SKM-1 (cell line): ENCODE measurements at regions not wholly inside any gene's neighbourhood (a gene's known extent, or its start where the extent isn't known, plus 50 kb on each side); places are given as distances from the start of the nearest gene placed in this dataset.

Experiments
- DNase-seq: peaks from one replicate; lab custom pipeline; 2025; ENCODE audit not compliant: unreplicated experiment; lab: John Stamatoyannopoulos, UW

DNA sequence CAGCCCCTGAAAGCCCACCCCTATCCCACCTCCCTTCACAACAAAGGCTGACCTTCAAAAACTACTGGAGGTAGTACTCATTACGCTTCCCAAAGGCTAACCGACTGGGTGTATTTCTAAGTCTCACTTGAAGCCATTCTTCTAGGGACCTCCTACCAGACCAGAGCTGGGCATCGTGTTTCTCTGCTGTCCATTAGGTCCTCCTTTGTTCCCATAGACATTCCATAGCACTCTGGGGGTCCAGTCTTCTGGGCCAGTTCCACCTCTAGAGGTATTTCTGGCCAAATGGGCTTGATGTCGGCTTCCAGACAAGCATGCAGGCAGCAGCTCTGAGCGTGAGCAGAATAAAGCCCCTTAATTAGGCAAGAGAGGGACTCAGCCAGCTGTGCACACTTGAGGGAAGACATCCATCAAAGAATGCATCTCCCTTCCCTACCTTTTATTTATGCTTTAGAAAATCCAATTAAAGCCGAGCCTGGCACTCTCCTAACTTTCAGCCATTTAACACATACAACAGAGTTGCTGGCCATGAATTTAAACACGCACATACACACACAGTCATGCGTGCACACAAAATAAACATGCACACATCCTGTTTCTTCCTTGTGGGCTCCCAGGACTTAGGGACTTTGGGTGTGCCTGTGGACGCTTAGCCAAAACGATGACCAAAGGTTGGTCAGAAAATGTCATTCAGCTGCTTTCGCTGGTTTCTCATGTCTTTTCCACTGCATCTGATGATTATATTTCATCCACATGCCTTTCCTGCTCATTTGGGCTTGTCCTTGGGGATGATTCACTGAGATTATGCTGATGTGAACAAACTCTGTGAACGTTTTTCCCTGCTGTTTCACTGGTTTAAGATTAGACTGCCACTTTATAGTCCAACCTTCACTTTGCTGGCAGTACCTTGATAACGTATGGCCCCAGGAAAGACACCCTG, 362.0 kb upstream of the NFE2L3 start:
- no peak for DNase-seq

DNA sequence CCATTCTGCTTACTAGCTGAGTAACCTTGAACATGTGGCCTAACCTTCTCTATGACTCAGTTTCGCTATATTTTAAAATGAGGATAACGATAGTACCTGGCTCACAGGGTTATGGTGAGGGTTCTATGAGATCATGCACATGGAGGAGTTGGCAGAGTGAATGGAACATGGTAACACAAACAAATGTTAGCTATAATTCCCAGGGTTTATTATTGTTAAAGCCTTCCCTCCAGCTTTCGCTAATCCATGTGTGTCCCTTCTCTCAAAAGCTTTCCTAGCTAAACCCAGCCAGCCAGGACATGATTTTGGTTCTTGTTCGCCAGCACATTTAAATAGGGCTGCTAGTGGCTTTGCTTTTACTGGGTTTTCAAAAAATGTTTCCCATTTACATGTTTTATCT, 361.0 kb upstream of the NFE2L3 start:
- DNase-seq: no peak

GRCh38 chr7:25792586-25792985, 359.4 kb upstream of the NFE2L3 start:
- no peak for DNase-seq

- no peak for DNase-seq
Measured at GRCh38 chr7:25795824-25796235, 356.2 kb upstream of the NFE2L3 start.

DNA sequence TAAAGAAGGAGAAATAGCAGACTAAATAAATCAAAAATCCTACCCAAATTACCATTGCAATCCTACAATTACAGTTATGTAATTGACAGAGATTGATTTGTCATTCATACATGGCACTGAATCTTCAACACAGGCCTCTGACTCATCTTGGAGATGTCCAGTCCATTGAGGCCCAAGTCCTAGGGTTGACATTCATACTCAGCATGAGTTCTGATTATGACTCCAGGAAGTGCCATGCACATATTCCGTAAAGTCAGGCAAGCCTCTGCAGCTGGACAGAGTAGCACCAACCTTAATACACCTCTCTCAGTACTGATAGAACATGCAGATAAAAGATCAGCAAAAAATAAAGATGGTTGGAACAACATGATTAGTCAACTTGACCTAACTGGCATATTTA, 353.7 kb upstream of the NFE2L3 start:
- no peak for DNase-seq

DNA sequence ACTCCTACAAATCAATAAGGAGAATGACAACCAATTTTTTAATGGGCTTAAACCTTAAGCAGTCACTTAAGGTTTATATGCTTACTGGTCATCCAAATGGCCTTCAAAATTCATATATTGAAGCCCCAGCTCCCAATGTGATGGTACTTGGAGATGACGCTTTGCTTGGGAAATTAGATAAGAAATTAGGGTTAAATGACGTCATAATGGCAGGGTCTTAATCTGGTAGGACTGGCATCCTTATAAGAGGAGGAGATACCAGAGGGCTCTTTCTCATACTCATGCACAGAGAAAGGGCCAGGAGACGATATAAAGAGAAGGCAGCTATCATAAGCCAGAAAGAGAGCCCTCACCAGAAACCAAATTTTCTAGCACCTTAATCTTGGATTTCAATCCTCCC, 350.8 kb upstream of the NFE2L3 start:
- no peak for DNase-seq

- no peak for DNase-seq
Measured at GRCh38 chr7:25802057-25802456, 349.9 kb upstream of the NFE2L3 start.

- no peak for DNase-seq
Measured at GRCh38 chr7:25802473-25802872, 349.5 kb upstream of the NFE2L3 start.

GRCh38 chr7:25803117-25803887, 348.7 kb upstream of the NFE2L3 start:
- DNase-seq: no peak

- no peak for DNase-seq
Measured at GRCh38 chr7:25804154-25804553, 347.8 kb upstream of the NFE2L3 start.

DNA sequence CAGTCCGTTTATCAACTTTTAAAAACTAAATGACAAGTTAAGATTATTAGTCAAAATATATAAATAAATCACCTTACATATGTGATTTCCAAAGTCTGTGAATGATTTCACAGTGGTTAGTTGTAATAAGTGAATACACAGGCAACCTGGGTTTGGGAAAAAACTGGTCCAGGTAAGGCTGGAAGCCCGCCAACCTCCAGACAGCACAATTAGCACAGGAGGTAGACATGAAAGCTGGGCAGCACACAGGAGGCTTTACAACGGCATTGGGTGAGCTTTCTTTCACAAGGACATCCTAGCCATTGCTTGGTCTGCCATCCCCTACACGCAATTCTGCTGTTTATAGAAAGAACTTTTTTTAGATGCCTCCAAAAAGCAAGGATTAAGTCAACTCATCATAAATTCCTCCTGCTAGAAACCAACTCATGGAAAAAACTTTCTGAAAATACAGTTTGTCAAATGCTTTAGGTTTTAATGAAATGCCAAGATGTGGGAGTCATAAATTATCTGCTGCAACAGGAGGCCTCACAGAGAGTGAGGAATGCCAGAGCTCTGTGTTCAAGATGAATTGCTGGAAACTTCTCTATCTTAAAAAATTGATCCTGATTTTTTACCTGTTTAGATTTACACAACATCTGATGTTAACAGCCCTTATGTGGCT, 346.8 kb upstream of the NFE2L3 start:
- no peak for DNase-seq

GRCh38 chr7:25807086-25807611, 344.8 kb upstream of the NFE2L3 start:
- no peak for DNase-seq

- DNase-seq: no peak
Measured at GRCh38 chr7:25809441-25809840, 342.6 kb upstream of the NFE2L3 start.

GRCh38 chr7:25812086-25812850, 339.7 kb upstream of the NFE2L3 start:
- no peak for DNase-seq

- DNase-seq: no peak
Measured at GRCh38 chr7:25813381-25813780, 338.6 kb upstream of the NFE2L3 start.

DNA sequence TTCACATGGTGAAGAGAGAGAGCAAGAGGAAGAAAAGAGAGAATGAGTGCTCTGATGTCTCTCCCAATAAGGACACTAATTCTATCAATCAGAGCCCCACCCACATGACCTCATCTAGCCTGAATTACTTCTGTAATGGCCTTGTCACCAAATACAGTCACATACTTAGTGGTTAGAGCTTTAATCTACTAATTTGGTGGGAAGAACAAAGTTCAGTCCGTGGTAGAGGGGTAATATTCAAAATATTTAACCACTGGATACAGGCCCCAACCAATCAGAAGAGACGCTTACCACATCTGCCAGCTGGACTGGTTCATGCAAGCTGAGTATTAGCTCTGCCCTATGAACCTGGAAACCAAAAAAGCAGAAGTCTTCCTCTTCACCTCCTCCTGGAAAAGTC, 336.3 kb upstream of the NFE2L3 start:
- no peak for DNase-seq

DNA sequence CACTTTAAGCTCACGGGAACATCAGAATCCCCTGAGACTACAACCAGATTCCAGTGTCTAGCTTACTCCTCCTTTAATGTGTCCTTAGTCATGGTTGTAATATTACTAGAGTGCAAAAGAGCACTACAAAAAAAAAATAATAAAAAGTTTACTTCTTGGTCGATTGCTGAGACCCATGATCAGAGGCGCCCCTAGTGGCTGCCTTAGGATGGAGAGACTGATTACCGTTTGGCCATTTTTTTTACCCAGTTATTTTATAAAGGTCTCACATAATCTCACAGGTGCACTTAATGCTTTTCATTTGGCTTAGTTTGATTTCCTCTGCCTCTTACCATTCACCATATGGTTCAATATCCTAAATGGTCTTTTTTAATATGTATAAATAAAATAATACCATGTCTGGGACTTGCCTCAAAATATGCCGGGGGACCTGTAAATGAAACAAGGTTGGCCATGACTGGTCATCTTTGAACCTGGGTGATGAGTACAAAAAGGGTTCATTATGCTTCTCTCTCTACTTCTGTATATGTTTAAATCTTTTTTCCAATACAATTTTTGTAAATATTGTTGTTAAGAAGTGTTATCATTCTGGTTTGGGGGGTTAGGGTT, 331.5 kb upstream of the NFE2L3 start:
- no peak for DNase-seq

- DNase-seq: no peak
Measured at GRCh38 chr7:25821225-25821624, 330.8 kb upstream of the NFE2L3 start.

DNA sequence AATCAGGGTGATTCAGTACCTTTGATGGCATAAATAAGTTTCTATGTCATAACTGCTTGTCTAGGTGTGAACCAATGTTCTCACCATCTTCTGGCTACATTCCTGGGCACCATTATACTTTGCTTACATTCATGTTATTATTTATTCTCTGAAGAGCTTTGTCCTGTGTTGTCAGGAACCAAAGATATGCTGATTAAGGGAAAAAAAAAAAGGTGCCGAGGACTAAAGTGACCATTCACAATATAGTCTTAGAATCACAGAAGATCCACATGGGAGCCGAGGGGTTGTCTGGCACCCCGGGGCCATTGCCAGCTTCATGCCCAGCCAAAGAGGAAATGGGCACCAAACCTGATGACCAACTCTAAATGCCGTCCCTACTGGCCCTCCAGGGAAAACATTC, 329.2 kb upstream of the NFE2L3 start:
- no peak for DNase-seq

- no peak for DNase-seq
Measured at GRCh38 chr7:25823571-25823970, 328.4 kb upstream of the NFE2L3 start.
